ENCODE measurements at regions not wholly inside any gene's neighbourhood (a gene's known extent, or its start where the extent isn't known, plus 50 kb on each side); places are given as distances from the start of the nearest gene placed in this dataset.
"Not testable (repeated sequence)": the region's sequence is repeated elsewhere in the genome, so short reads cannot be mapped to it uniquely, and the experiment has no call there.

DNA sequence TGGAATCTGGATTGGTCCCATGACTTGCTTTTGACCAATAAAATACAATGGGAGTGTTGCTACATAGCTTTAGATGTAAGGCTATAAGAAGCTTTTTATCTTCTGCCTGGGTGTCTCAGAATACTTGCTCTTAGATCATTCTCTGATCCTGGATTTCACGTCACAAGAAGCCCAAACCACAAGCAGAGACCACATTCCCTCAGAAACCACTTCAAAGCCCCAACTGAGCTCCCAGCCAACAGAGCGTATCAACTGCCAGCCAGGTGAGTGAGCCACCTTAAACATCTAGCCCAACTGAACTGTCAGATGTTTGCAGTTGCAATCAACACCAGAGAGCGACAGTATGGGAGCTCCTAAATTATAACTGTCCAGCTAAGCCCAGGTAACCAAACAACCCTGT, 687.1 kb downstream of the TLE1 start:
- TF ChIP-seq EZH2phosphoT487 (IDR thresholded peaks at IDR 0.05; ENCODE audit: borderline replicate concordance, low read length) = no peak
- TF ChIP-seq, protein P1, sequence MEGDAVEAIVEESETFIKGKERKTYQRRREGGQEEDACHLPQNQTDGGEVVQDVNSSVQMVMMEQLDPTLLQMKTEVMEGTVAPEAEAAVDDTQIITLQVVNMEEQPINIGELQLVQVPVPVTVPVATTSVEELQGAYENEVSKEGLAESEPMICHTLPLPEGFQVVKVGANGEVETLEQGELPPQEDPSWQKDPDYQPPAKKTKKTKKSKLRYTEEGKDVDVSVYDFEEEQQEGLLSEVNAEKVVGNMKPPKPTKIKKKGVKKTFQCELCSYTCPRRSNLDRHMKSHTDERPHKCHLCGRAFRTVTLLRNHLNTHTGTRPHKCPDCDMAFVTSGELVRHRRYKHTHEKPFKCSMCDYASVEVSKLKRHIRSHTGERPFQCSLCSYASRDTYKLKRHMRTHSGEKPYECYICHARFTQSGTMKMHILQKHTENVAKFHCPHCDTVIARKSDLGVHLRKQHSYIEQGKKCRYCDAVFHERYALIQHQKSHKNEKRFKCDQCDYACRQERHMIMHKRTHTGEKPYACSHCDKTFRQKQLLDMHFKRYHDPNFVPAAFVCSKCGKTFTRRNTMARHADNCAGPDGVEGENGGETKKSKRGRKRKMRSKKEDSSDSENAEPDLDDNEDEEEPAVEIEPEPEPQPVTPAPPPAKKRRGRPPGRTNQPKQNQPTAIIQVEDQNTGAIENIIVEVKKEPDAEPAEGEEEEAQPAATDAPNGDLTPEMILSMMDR (IDR thresholded peaks at IDR 0.05; ENCODE audit: low read depth, low read length, poor library complexity, severe bottlenecking) = no peak
- Histone ChIP-seq H3K79me2 (ENCODE audit: control insufficient read depth, low read length) (no peaks in the 10 kb centered on the region), H3K4me2 (ENCODE audit: low read length) (no peak overlapping the region), H3K27ac (ENCODE audit: low read depth, low read length) (no peak overlapping the region), H3K4me3 (ENCODE audit: low read length) (no peak overlapping the region), H3K27me3 (ENCODE audit: control insufficient read depth, low read length) (no peaks in the 10 kb centered on the region), H3K4me1 (ENCODE audit: control insufficient read depth, low read length) (no peaks in the 10 kb centered on the region), H4K20me1 (ENCODE audit: control insufficient read depth, insufficient read depth, low read depth, low read length) (no peaks in the 10 kb centered on the region), H3F3A (ENCODE audit: control insufficient read depth, insufficient read depth) (no peaks in the 10 kb centered on the region), H3K9me2 (replicated peaks; ENCODE audit: control insufficient read depth, low read length) (no peaks in the 10 kb centered on the region), H3K9me3 (ENCODE audit: control insufficient read depth, insufficient read depth, low read length) (no peaks in the 10 kb centered on the region), H3K36me3 (ENCODE audit: control insufficient read depth, low read length) (no peaks in the 10 kb centered on the region)

DNA sequence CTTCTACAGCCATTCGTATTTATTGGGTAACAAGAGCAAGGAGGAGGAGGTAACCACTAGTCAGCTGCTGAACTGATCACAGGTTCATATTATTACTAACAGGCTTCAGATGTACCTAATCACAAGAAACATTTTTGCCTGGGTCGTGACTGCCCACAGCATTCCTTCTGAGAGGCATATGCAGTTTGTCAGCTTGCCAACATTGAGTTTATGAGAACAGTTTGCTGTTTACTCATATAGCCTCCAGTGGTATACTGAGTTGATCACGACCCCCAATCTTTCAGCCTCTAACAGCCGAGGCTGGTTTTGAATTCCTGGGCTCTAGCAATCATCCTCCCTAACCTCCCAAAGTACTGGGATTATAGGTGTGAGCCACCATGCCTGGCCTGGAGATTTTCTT, 693.6 kb downstream of the TLE1 start:
- H3K9me3 ChIP-seq (ENCODE audit: control insufficient read depth, insufficient read depth, low read length) = no peaks in the 10 kb centered on the region
- no peak overlapping the region for H3K4me2 ChIP-seq (ENCODE audit: low read length)
- no peaks in the 10 kb centered on the region for H3K4me1 ChIP-seq (ENCODE audit: control insufficient read depth, low read length)
- no peaks in the 10 kb centered on the region for H3K9me2 ChIP-seq (replicated peaks; ENCODE audit: control insufficient read depth, low read length)
- H4K20me1 ChIP-seq (ENCODE audit: control insufficient read depth, insufficient read depth, low read depth, low read length) = no peaks in the 10 kb centered on the region
- no peak overlapping the region for H3K27ac ChIP-seq (ENCODE audit: low read depth, low read length)
- TF ChIP-seq, protein P1 (IDR thresholded peaks at IDR 0.05; ENCODE audit: low read depth, low read length, poor library complexity, severe bottlenecking) = no peak
- TF ChIP-seq EZH2phosphoT487 (IDR thresholded peaks at IDR 0.05; ENCODE audit: borderline replicate concordance, low read length) = no peak
- no peaks in the 10 kb centered on the region for H3K36me3 ChIP-seq (ENCODE audit: control insufficient read depth, low read length)
- no peaks in the 10 kb centered on the region for H3K27me3 ChIP-seq (ENCODE audit: control insufficient read depth, low read length)
- H3K4me3 ChIP-seq (ENCODE audit: low read length) = no peak overlapping the region
- H3K79me2 ChIP-seq (ENCODE audit: control insufficient read depth, low read length) = no peaks in the 10 kb centered on the region
- no peaks in the 10 kb centered on the region for H3F3A ChIP-seq (ENCODE audit: control insufficient read depth, insufficient read depth)

DNA sequence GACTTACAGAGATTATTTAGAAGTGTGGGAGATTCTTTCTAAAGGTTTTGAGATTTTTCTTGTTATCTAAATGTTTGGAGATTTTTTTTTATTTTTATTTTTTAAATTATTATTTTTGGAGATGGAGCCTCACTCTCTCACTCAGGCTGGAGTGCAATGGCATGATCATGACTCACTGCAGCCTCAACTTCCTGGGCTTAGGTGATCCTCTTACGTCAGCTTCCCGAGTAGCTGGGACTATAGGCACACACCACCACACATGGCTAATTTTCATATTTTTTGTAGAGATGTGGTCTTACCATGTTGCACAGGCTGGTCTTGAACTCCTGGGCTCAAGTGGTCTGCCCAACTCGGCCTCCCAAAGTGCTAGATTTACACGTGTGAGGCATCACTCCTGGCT, 694.5 kb downstream of the TLE1 start:
- Histone ChIP-seq H4K20me1 (ENCODE audit: control insufficient read depth, insufficient read depth, low read depth, low read length) (no peaks in the 10 kb centered on the region), H3K4me2 (ENCODE audit: low read length) (no peak overlapping the region), H3K79me2 (ENCODE audit: control insufficient read depth, low read length) (no peaks in the 10 kb centered on the region), H3K27me3 (ENCODE audit: control insufficient read depth, low read length) (no peaks in the 10 kb centered on the region), H3K27ac (ENCODE audit: low read depth, low read length) (no peak overlapping the region), H3K4me1 (ENCODE audit: control insufficient read depth, low read length) (no peaks in the 10 kb centered on the region), H3K9me3 (ENCODE audit: control insufficient read depth, insufficient read depth, low read length) (no peaks in the 10 kb centered on the region), H3K4me3 (ENCODE audit: low read length) (no peak overlapping the region), H3K36me3 (ENCODE audit: control insufficient read depth, low read length) (no peaks in the 10 kb centered on the region), H3F3A (ENCODE audit: control insufficient read depth, insufficient read depth) (no peaks in the 10 kb centered on the region), H3K9me2 (replicated peaks; ENCODE audit: control insufficient read depth, low read length) (no peaks in the 10 kb centered on the region)
- TF ChIP-seq, protein P1 (IDR thresholded peaks at IDR 0.05; ENCODE audit: low read depth, low read length, poor library complexity, severe bottlenecking) = no peak
- TF ChIP-seq EZH2phosphoT487 (IDR thresholded peaks at IDR 0.05; ENCODE audit: borderline replicate concordance, low read length) = no peak

GRCh38 chr9:80985595-80985994, 703.8 kb downstream of the TLE1 start:
- not testable (repeated sequence) for H3K36me3 ChIP-seq (ENCODE audit: control insufficient read depth, low read length); H3F3A ChIP-seq (ENCODE audit: control insufficient read depth, insufficient read depth); H3K9me2 ChIP-seq (replicated peaks; ENCODE audit: control insufficient read depth, low read length); H3K27me3 ChIP-seq (ENCODE audit: control insufficient read depth, low read length); H3K79me2 ChIP-seq (ENCODE audit: control insufficient read depth, low read length); H3K27ac ChIP-seq (ENCODE audit: low read depth, low read length); H3K9me3 ChIP-seq (ENCODE audit: control insufficient read depth, insufficient read depth, low read length); H3K4me2 ChIP-seq (ENCODE audit: low read length); H4K20me1 ChIP-seq (ENCODE audit: control insufficient read depth, insufficient read depth, low read depth, low read length); H3K4me3 ChIP-seq (ENCODE audit: low read length); H3K4me1 ChIP-seq (ENCODE audit: control insufficient read depth, low read length)
